GM23248 (cell line): ENCODE measurements at regions not wholly inside any gene's neighbourhood (a gene's known extent, or its start where the extent isn't known, plus 50 kb on each side); places are given as distances from the start of the nearest gene placed in this dataset.

ENCODE experiments used
- EZH2 ChIP-seq: fragments of 200-600 bp; sonication (generic); IDR thresholded peaks from 2 replicates; pipeline ENCODE4 v1.6.1; 2018; ENCODE audit warnings: antibody characterized with exemption, mild to moderate bottlenecking; ENCODE audit not compliant: insufficient read depth, poor library complexity, severe bottlenecking
- EZH2phosphoT487 ChIP-seq: fragments of 200-600 bp; sonication (generic); IDR thresholded peaks from 2 replicates; pipeline ENCODE4 v1.6.1; 2018; ENCODE audit warnings: antibody characterized with exemption, moderate library complexity, mild to moderate bottlenecking, low read depth; ENCODE audit not compliant: insufficient read depth

- TF ChIP-seq EZH2phosphoT487, result no peak
- no peak for TF ChIP-seq EZH2
Observed at GRCh38 chr6:113338644-113339043, 518.5 kb upstream of the MARCKS start.
